Neural cell (in vitro differentiated cells): ENCODE measurements at regions not wholly inside any gene's neighbourhood (a gene's known extent, or its start where the extent isn't known, plus 50 kb on each side); places are given as distances from the start of the nearest gene placed in this dataset.

Experiments used
- H2AFZ ChIP-seq: fragments of 200-600, 300-800 bp; sonication (generic), shearing (Covaris generic); 2 replicates; pipeline ENCODE4 v1.6.0; 2014; ENCODE audit warnings: low read depth, mild to moderate bottlenecking, antibody characterized with exemption, low read length, moderate library complexity
- H3F3A ChIP-seq: fragments of 200-600 bp; shearing (Covaris generic); 2 replicates; pipeline ENCODE4 v1.6.1; 2016; ENCODE audit warnings: mild to moderate bottlenecking, moderate library complexity, mixed read lengths, antibody characterized with exemption, low read length; ENCODE audit not compliant: insufficient read depth, poor library complexity, severe bottlenecking
- H3K27ac ChIP-seq: fragments of 200-600, 300-800 bp; sonication (generic), shearing (Covaris generic); 2 replicates; pipeline ENCODE4 v1.5.1; 2014; ENCODE audit warnings: mild to moderate bottlenecking, low read length, moderate library complexity
- H3K27me3 ChIP-seq: fragments of 300-800, 200-600 bp; sonication (generic), shearing (Covaris generic); 2 replicates; pipeline ENCODE4 v1.6.0; 2014; ENCODE audit warnings: mild to moderate bottlenecking, low read depth, low read length, moderate library complexity; ENCODE audit not compliant: insufficient read depth
- H3K36me3 ChIP-seq: fragments of 300-800, 200-600 bp; sonication (generic), shearing (Covaris generic); 2 replicates; pipeline ENCODE4 v1.5.1; 2014; ENCODE audit warnings: mild to moderate bottlenecking, antibody characterized with exemption, low read length, moderate library complexity; ENCODE audit not compliant: insufficient read depth
- H3K4me2 ChIP-seq: fragments of 300-800, 200-600 bp; sonication (generic), shearing (Covaris generic); 2 replicates; pipeline ENCODE4 v1.6.0; 2014; ENCODE audit warnings: mild to moderate bottlenecking, low read length
- H3K4me3 ChIP-seq: fragments of 300-800, 200-600 bp; sonication (generic), shearing (Covaris generic); 2 replicates; pipeline ENCODE4 v1.5.1; 2014; ENCODE audit warnings: mild to moderate bottlenecking, low read length, moderate library complexity
- H3K79me2 ChIP-seq: fragments of 200-600 bp; shearing (Covaris generic); replicated peaks from 2 replicates; pipeline ENCODE4 v1.6.0; 2014; ENCODE audit warnings: mild to moderate bottlenecking, low read length, moderate library complexity; ENCODE audit not compliant: insufficient read depth
- H3K9ac ChIP-seq: fragments of 300-800, 200-600 bp; sonication (generic), shearing (Covaris generic); 2 replicates; pipeline ENCODE4 v1.6.1; 2016; ENCODE audit warnings: mild to moderate bottlenecking, low read length, mixed read lengths
- H3K9me2 ChIP-seq: fragments of 200-600 bp; shearing (Covaris generic); 2 replicates; pipeline ENCODE4 v1.6.1; 2016; ENCODE audit warnings: mild to moderate bottlenecking, low read length, mixed read lengths; ENCODE audit not compliant: insufficient read depth
- H3K9me3 ChIP-seq: fragments of 200-600, 300-800 bp; sonication (generic), shearing (Covaris generic); 2 replicates; pipeline ENCODE4 v1.6.1; 2016; ENCODE audit warnings: mild to moderate bottlenecking, mixed run types, low read length, moderate library complexity, mixed read lengths
- H4K20me1 ChIP-seq: fragments of 200-600 bp; shearing (Covaris generic); 2 replicates; pipeline ENCODE4 v1.6.1; 2016; ENCODE audit warnings: mild to moderate bottlenecking, mixed run types; ENCODE audit not compliant: insufficient read depth
- EP300 ChIP-seq: fragments of 450-650 bp; conservative IDR thresholded peaks from 2 replicates; pipeline ENCODE4 v1.6.1; 2014; ENCODE audit warnings: antibody characterized with exemption, mild to moderate bottlenecking, moderate library complexity; ENCODE audit not compliant: poor library complexity, severe bottlenecking
- EZH2 ChIP-seq: fragments of 200-600, 300-800 bp; shearing (Covaris generic), sonication (generic); IDR thresholded peaks from 2 replicates; pipeline ENCODE4 v1.6.1; 2014; ENCODE audit warnings: antibody characterized with exemption, low read length, borderline replicate concordance, mild to moderate bottlenecking; ENCODE audit not compliant: insufficient read depth, poor library complexity, severe bottlenecking
- MXI1 ChIP-seq: fragments of 450-650 bp; conservative IDR thresholded peaks from 2 replicates; pipeline ENCODE4 v1.6.1; 2014; ENCODE audit warnings: antibody characterized with exemption, mild to moderate bottlenecking; ENCODE audit not compliant: poor library complexity, severe bottlenecking
- POLR2AphosphoS5 ChIP-seq: IDR thresholded peaks from 2 replicates; pipeline ENCODE4 v1.6.1; 2012
- RAD21 ChIP-seq: fragments of 450-650 bp; conservative IDR thresholded peaks from 2 replicates; pipeline ENCODE4 v1.6.1; 2014; ENCODE audit warnings: antibody characterized with exemption, mild to moderate bottlenecking, moderate library complexity
- REST ChIP-seq: IDR thresholded peaks from 2 replicates; pipeline ENCODE4 v1.6.1; 2012; ENCODE audit warnings: borderline replicate concordance
- SMC3 ChIP-seq: fragments of 450-650 bp; conservative IDR thresholded peaks from 2 replicates; pipeline ENCODE4 v1.6.1; 2014; ENCODE audit warnings: antibody characterized with exemption, mild to moderate bottlenecking, moderate library complexity; ENCODE audit not compliant: poor library complexity
- TAF1 ChIP-seq: IDR thresholded peaks from 2 replicates; pipeline ENCODE4 v1.6.1; 2012; ENCODE audit warnings: low read depth
- TF ChIP-seq, protein P1 (sequence below): fragments of 450-650 bp; IDR thresholded peaks from 2 replicates; pipeline ENCODE4 v1.5.1; 2014; ENCODE audit warnings: antibody characterized with exemption, mild to moderate bottlenecking, moderate library complexity; ENCODE audit not compliant: poor library complexity, severe bottlenecking

GRCh38 chr2:103288696-103289095 is 526.9 kb downstream of the TMEM182 start:
- no peaks in the 10 kb centered on the region for H3K9me2 ChIP-seq
- no peak overlapping the region for H2AFZ ChIP-seq
- no peaks in the 10 kb centered on the region for H4K20me1 ChIP-seq
- no peaks in the 10 kb centered on the region for H3F3A ChIP-seq
- no peaks in the 10 kb centered on the region for H3K27me3 ChIP-seq
- no peak overlapping the region for H3K9ac ChIP-seq
- no peak overlapping the region for H3K4me2 ChIP-seq
- no peak overlapping the region for H3K4me3 ChIP-seq
- TF ChIP-seq EP300 (no peak), POLR2AphosphoS5 (no peak), MXI1 (no peak), REST (no peak), TAF1 (no peak), EZH2 (no peak), RAD21 (no peak), SMC3 (no peak)
- TF ChIP-seq, protein P1, sequence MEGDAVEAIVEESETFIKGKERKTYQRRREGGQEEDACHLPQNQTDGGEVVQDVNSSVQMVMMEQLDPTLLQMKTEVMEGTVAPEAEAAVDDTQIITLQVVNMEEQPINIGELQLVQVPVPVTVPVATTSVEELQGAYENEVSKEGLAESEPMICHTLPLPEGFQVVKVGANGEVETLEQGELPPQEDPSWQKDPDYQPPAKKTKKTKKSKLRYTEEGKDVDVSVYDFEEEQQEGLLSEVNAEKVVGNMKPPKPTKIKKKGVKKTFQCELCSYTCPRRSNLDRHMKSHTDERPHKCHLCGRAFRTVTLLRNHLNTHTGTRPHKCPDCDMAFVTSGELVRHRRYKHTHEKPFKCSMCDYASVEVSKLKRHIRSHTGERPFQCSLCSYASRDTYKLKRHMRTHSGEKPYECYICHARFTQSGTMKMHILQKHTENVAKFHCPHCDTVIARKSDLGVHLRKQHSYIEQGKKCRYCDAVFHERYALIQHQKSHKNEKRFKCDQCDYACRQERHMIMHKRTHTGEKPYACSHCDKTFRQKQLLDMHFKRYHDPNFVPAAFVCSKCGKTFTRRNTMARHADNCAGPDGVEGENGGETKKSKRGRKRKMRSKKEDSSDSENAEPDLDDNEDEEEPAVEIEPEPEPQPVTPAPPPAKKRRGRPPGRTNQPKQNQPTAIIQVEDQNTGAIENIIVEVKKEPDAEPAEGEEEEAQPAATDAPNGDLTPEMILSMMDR: no peak
- H3K9me3 ChIP-seq: no peaks in the 10 kb centered on the region
- H3K36me3 ChIP-seq: no peaks in the 10 kb centered on the region
- H3K79me2 ChIP-seq: no peaks in the 10 kb centered on the region
- no peak overlapping the region for H3K27ac ChIP-seq

GRCh38 chr2:103289105-103289725 is 527.4 kb downstream of the TMEM182 start:
- no peak overlapping the region for H3K4me3 ChIP-seq
- peak; percentile 15 for TF ChIP-seq MXI1
- TF ChIP-seq EZH2: no peak
- no peak for TF ChIP-seq POLR2AphosphoS5
- no peak for TF ChIP-seq TAF1
- peak; percentile 79 for TF ChIP-seq SMC3
- TF ChIP-seq, protein P1: peak; percentile 84
- TF ChIP-seq RAD21: peak; percentile 90
- TF ChIP-seq EP300: no peak
- no peak for TF ChIP-seq REST

More at GRCh38 chr2:103289105-103289725, 527.4 kb downstream of the TMEM182 start:
- Histone ChIP-seq H3K27me3 (no peaks in the 10 kb centered on the region), H3F3A (no peaks in the 10 kb centered on the region), H3K9ac (no peak overlapping the region), H3K79me2 (no peaks in the 10 kb centered on the region), H3K9me2 (no peaks in the 10 kb centered on the region), H3K9me3 (no peaks in the 10 kb centered on the region), H3K36me3 (no peaks in the 10 kb centered on the region), H4K20me1 (no peaks in the 10 kb centered on the region), H2AFZ (no peak overlapping the region), H3K27ac (no peak overlapping the region), H3K4me2 (no peak overlapping the region)
